Activated naive CD4-positive, alpha-beta T cell treated with anti-CD3 and anti-CD28 coated beads, Interleukin-2, amount 50 U/mL, for 72 hours (primary cell): ENCODE measurements at regions not wholly inside any gene's neighbourhood (a gene's known extent, or its start where the extent isn't known, plus 50 kb on each side); places are given as distances from the start of the nearest gene placed in this dataset.
"Not testable (repeated sequence)": the region's sequence is repeated elsewhere in the genome, so short reads cannot be mapped to it uniquely, and the experiment has no call there.

Source experiments
- ATAC-seq, 2 donors: fragments of 150-1000 bp; cut with Tn5 transposase; 2 replicates each; pipeline ENCODE4 v1.10.0; 2021; ENCODE audit warnings: mild to moderate bottlenecking in 2 of 2, moderate library complexity in 2 of 2
- DNase-seq, 2 donors: peaks; one replicate each; pipeline ENCODE4 v3.0.0; 2021 to 2022; ENCODE audit warnings: low spot score in 2 of 2
- H3K27ac Mint-ChIP-seq, 2 donors: one replicate each; pipeline ENCODE4 v1.8.0; 2022; ENCODE audit warnings: mild to moderate bottlenecking in 2 of 2, mixed read lengths in 2 of 2
- H3K36me3 Mint-ChIP-seq, 2 donors: one replicate each; pipeline ENCODE4 v1.8.0; 2022; ENCODE audit warnings: mixed read lengths in 2 of 2
- H3K9me3 Mint-ChIP-seq, 2 donors: one replicate each; pipeline ENCODE4 v1.8.0; 2022; ENCODE audit warnings: mixed read lengths in 2 of 2

GRCh38 chr14:71247106-71247505, 339.8 kb downstream of the PCNX1 start:
- DNase-seq (no peak), ATAC-seq (no peak)
- peaks cover 11 to 30% of the 10 kb centered on the region in 2 donors for H3K9me3 Mint-ChIP-seq
- H3K27ac Mint-ChIP-seq = peak overlapping the region in 1 of 2 donors; percentile 1
- H3K36me3 Mint-ChIP-seq = peaks cover 14 to 31% of the 10 kb centered on the region in 2 donors

GRCh38 chr14:71248194-71248593, 340.9 kb downstream of the PCNX1 start:
- Mint-ChIP-seq H3K27ac (no peak overlapping the region), H3K36me3 (peaks cover 14 to 31% of the 10 kb centered on the region in 2 donors), H3K9me3 (peaks cover 11 to 30% of the 10 kb centered on the region in 2 donors)
- ATAC-seq = no peak
- no peak for DNase-seq

DNA sequence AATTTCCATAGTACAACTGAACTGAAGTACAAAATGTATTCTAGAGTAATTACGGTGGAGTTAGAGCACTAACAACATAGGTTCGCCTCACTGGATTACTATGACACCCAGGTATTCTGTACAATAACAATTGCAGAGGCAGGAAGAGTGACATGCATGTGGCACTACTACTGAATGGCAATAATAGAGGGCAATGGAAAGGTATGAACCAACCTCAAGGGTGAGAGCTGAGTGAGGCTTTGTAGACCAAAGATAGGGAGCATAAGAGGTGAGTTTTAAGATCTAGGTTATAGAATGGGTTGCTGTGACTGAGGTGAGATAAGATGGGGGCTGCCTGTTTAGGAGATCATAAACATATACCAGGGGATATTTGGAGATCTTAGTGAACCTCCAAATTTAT, 343.1 kb downstream of the PCNX1 start:
- Mint-ChIP-seq H3K27ac (no peak overlapping the region), H3K9me3 (peaks cover 16 to 30% of the 10 kb centered on the region in 2 donors), H3K36me3 (peaks cover 14 to 36% of the 10 kb centered on the region in 2 donors)
- no peak for ATAC-seq
- no peak for DNase-seq

DNA sequence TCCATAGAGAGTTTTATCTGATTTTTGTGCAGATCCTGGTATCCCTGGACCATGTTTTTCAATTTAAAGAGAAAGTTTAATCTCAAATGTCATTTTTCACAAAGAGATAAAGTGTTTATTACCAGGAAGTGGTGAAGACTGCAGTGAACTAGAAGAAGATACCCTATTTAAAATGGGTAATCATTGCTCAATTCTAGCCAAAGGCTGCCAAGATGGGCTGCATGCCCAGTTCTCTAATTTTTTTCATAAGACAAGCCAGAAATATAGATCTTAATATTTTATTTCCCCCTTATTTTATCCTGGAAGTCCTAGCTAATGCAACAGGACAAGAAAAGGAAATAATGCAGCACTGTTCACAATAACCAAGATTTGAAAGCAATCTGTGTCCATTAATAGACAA, 343.5 kb downstream of the PCNX1 start:
- Mint-ChIP-seq H3K36me3 (peaks cover 14 to 32% of the 10 kb centered on the region in 2 donors), H3K27ac (no peak overlapping the region), H3K9me3 (peaks cover 16 to 28% of the 10 kb centered on the region in 2 donors)
- DNase-seq (no peak), ATAC-seq (no peak)

- not testable (repeated sequence) for ATAC-seq
Measured at GRCh38 chr14:71254091-71254719, 346.9 kb downstream of the PCNX1 start.

GRCh38 chr14:71261206-71261605, 353.9 kb downstream of the PCNX1 start:
- H3K36me3 Mint-ChIP-seq = peaks cover 24 to 30% of the 10 kb centered on the region in 2 donors
- no peak for DNase-seq
- no peak overlapping the region for H3K27ac Mint-ChIP-seq
- H3K9me3 Mint-ChIP-seq = peaks cover 25 to 37% of the 10 kb centered on the region in 2 donors
- no peak for ATAC-seq

More at GRCh38 chr14:71254091-71254719, 346.9 kb downstream of the PCNX1 start:
- peaks cover 13 to 18% of the 10 kb centered on the region in 2 donors for H3K36me3 Mint-ChIP-seq
- H3K9me3 Mint-ChIP-seq = peaks cover 20 to 24% of the 10 kb centered on the region in 2 donors
- H3K27ac Mint-ChIP-seq, DNase-seq: not testable (repeated sequence)

GRCh38 chr14:71262441-71262840, 355.2 kb downstream of the PCNX1 start:
- DNase-seq (no peak), ATAC-seq (no peak)
- Mint-ChIP-seq H3K9me3 (peaks cover 18 to 37% of the 10 kb centered on the region in 2 donors), H3K36me3 (peaks cover 26 to 27% of the 10 kb centered on the region in 2 donors), H3K27ac (no peak overlapping the region)

DNA sequence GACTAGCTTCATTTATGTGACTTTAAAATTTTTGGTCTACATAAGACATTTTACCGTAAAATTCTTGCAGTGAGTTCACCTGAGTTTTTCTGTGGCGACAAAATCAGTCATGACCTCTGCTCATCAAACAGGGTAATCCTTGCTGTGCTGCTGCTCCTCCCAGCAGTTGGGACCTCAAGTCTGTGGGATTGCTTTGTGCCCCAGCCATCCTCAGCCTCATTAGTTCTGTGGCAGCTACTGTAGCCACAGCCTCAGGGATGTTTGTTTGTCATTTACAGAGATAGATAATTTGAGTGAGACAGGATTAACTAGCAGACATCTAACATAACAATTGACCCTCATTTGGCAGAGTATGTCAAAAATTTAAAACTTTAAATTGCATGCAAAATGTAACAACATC, 357.0 kb downstream of the PCNX1 start:
- Mint-ChIP-seq H3K36me3 (peaks cover 19 to 32% of the 10 kb centered on the region in 2 donors), H3K27ac (no peak overlapping the region), H3K9me3 (peaks cover 9 to 36% of the 10 kb centered on the region in 2 donors)
- ATAC-seq (no peak), DNase-seq (no peak)

DNA sequence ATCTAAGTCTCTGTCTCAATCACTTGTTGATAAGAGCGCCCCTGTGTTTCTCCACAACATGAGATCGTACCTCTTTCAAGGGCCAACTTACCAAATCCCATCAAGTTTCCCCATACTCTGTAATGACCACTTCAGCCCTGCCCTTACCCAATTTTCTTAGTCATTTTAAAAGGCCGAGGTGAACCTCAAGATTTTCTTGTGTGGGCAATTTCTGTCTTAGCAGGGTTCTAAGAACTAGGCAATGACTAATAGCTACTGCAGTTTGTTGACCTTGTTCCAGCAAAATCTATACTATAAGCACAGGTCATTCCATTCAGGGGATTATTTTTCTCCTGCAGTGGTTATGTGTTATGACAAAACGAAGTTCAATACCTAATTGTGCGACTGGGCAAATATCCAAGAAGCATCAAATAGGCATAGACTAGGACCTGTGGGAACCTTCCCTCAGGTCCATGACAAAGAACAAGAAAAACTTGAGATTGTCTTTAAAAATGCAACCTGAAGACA, 359.8 kb downstream of the PCNX1 start:
- H3K27ac Mint-ChIP-seq = peak overlapping the region; percentile 75 to 80
- H3K36me3 Mint-ChIP-seq = peaks cover 21 to 42% of the 10 kb centered on the region in 2 donors
- ATAC-seq (peak; percentile 91 to 96), DNase-seq (peak in 1 of 2 donors; percentile 44)
- peaks cover 11 to 36% of the 10 kb centered on the region in 2 donors for H3K9me3 Mint-ChIP-seq

- DNase-seq = no peak
- no peak for ATAC-seq
- H3K27ac Mint-ChIP-seq = peak overlapping the region; percentile 75 to 80
- H3K36me3 Mint-ChIP-seq = peaks cover 21 to 46% of the 10 kb centered on the region in 2 donors
- H3K9me3 Mint-ChIP-seq = peaks cover 11 to 40% of the 10 kb centered on the region in 2 donors
Measured at GRCh38 chr14:71267691-71268090, 360.4 kb downstream of the PCNX1 start.

GRCh38 chr14:71270111-71270510, 362.9 kb downstream of the PCNX1 start:
- peaks cover 9 to 36% of the 10 kb centered on the region in 2 donors for H3K9me3 Mint-ChIP-seq
- DNase-seq (no peak), ATAC-seq (no peak)
- no peak overlapping the region for H3K27ac Mint-ChIP-seq
- peaks cover 18 to 42% of the 10 kb centered on the region in 2 donors for H3K36me3 Mint-ChIP-seq

GRCh38 chr14:71271166-71271945, 364.1 kb downstream of the PCNX1 start:
- peaks cover 13 to 34% of the 10 kb centered on the region in 2 donors for H3K36me3 Mint-ChIP-seq
- H3K9me3 Mint-ChIP-seq = peaks cover 4 to 24% of the 10 kb centered on the region in 2 donors
- DNase-seq (no peak), ATAC-seq (no peak)
- no peak overlapping the region for H3K27ac Mint-ChIP-seq

DNA sequence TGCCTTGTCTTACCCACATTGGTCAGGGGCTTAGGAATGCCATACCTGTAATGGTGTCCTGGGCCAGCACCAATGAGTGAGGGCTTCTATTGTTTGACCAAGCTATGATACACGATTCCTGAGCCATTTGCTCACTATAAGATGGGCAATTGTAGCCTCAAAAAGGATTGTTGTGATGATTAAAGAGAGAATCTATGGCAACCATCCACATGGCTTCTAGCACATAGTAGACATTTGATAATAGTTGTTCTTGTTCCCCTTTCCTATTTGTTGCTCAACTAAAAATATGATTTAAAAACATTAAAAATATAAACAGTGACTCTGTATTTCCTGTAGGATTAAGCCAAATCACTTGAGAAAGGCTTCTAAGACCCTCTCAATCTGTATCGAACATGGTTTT, 366.1 kb downstream of the PCNX1 start:
- H3K27ac Mint-ChIP-seq = no peak overlapping the region
- H3K36me3 Mint-ChIP-seq = peaks cover 13 to 26% of the 10 kb centered on the region in 2 donors
- DNase-seq (no peak), ATAC-seq (no peak)
- peaks cover 4 to 21% of the 10 kb centered on the region in 2 donors for H3K9me3 Mint-ChIP-seq

DNA sequence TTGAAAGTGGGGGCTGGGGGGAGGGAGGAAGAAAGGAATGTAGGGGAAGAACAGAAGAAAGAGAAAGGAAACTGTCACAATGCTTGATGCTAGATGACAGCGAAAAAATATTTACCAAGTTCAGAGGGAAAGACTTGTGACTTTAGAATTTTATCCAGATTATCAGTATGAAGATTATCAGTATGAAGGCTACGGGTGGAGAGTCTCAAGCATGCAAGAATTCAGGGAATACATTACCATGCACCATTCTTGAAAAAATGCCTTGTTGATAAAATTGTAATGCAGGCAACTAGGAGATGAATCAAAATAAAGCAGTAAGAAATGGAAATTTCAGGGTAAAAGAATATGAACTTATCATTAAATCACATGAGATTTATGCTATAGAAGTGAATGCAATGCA, 376.8 kb downstream of the PCNX1 start:
- peaks cover 0 to 6% of the 10 kb centered on the region in 2 donors for H3K9me3 Mint-ChIP-seq
- DNase-seq (no peak), ATAC-seq (no peak)
- H3K36me3 Mint-ChIP-seq = peaks cover 0 to 5% of the 10 kb centered on the region in 2 donors
- H3K27ac Mint-ChIP-seq = no peak overlapping the region

DNA sequence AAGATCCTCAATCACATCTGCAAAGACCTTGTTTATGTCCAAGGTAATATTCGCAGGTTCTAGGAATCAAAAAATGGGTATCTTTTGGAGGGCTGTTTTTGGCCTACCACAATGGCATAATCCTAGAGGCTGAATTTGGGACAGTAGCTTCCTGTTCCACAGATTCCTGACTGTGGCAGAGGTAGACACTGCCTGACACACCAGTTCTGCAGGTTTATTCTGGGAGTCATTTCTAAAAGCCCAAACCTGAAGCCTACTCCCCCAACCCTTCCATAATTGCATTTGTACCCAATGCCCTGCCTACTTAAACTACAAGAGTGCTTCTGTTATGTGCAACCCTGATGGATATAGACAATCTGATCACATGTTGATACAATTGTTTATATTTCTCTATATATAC, 378.9 kb downstream of the PCNX1 start:
- Mint-ChIP-seq H3K36me3 (peaks cover 5% of the 10 kb centered on the region in 2 donors), H3K9me3 (peaks cover 0 to 6% of the 10 kb centered on the region in 2 donors), H3K27ac (no peak overlapping the region)
- no peak for DNase-seq
- ATAC-seq = no peak

DNA sequence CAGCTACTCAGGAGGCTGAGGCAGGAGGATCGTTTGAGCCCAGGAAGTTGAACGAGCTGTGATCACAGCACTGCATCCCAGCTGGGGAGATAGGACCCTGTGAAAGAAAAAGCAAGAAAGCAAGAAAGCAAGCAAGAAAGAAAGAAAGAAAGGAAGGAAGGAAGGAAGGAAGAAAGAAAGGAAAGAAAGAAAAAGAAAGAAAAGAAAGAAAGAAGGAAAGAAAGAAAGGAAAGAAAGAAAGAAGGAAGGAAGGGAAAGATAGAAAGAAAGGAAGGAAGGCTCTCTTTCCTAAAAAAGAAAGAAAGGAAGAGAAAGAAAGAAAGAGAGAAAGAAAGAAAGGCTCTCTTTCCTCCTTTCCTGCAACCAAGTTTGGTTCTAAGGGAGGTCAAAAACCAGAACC, 380.3 kb downstream of the PCNX1 start:
- Mint-ChIP-seq H3K27ac (no peak overlapping the region), H3K36me3 (peaks cover 5 to 6% of the 10 kb centered on the region in 2 donors), H3K9me3 (peaks cover 0 to 6% of the 10 kb centered on the region in 2 donors)
- no peak for ATAC-seq
- no peak for DNase-seq

GRCh38 chr14:71289536-71289935, 382.3 kb downstream of the PCNX1 start:
- Mint-ChIP-seq H3K36me3 (peaks cover 5 to 6% of the 10 kb centered on the region in 2 donors), H3K27ac (peak overlapping the region in 1 of 2 donors; percentile 57)
- no peak for DNase-seq

More at GRCh38 chr14:71289536-71289935, 382.3 kb downstream of the PCNX1 start:
- peaks cover 0 to 6% of the 10 kb centered on the region in 2 donors for H3K9me3 Mint-ChIP-seq
- ATAC-seq = no peak
